H9 (cell line): ENCODE measurements at regions not wholly inside any gene's neighbourhood (a gene's known extent, or its start where the extent isn't known, plus 50 kb on each side); places are given as distances from the start of the nearest gene placed in this dataset.
A peak's percentile ranks its signal among the peaks of the same experiment; 100 is the strongest.

ENCODE experiments used
- DNase-seq: peaks from one replicate; pipeline ENCODE4 v3.0.0-alpha.2; 2017
- H2AFZ ChIP-seq: one replicate; pipeline ENCODE4 v1.6.1; 2013; ENCODE audit warnings: mild to moderate bottlenecking, low read length, control low read depth, moderate library complexity
- H2AK5ac ChIP-seq: 2 replicates; pipeline ENCODE4 v1.6.1; 2013; ENCODE audit warnings: low read length, control low read depth, mixed read lengths; ENCODE audit not compliant: insufficient read length
- H2BK120ac ChIP-seq: one replicate; pipeline ENCODE4 v1.6.1; 2013; ENCODE audit warnings: low read depth, mild to moderate bottlenecking, low read length, control low read depth, inconsistent platforms; ENCODE audit not compliant: poor library complexity, severe bottlenecking
- H2BK12ac ChIP-seq: 2 replicates; pipeline ENCODE4 v1.6.1; 2013; ENCODE audit warnings: low read length, control low read depth, mixed read lengths, low read depth; ENCODE audit not compliant: insufficient read length
- H2BK15ac ChIP-seq: 2 replicates; pipeline ENCODE4 v1.6.1; 2013; ENCODE audit warnings: low read depth, low read length, control low read depth
- H2BK20ac ChIP-seq: one replicate; pipeline ENCODE4 v1.6.1; 2013; ENCODE audit warnings: low read depth, mild to moderate bottlenecking, low read length, control low read depth, inconsistent platforms; ENCODE audit not compliant: poor library complexity, severe bottlenecking
- H2BK5ac ChIP-seq: 2 replicates; pipeline ENCODE4 v1.6.1; 2013; ENCODE audit warnings: low read length, control low read depth, mixed read lengths; ENCODE audit not compliant: insufficient read length
- H3K14ac ChIP-seq: 2 replicates; pipeline ENCODE4 v1.6.1; 2013; ENCODE audit warnings: low read length, control low read depth; ENCODE audit not compliant: insufficient read depth
- H3K18ac ChIP-seq: 2 replicates; pipeline ENCODE4 v1.6.1; 2013; ENCODE audit warnings: low read depth, mild to moderate bottlenecking, mixed read lengths, low read length, control low read depth; ENCODE audit not compliant: insufficient read length
- H3K23ac ChIP-seq: 2 replicates; pipeline ENCODE4 v1.6.1; 2013; ENCODE audit warnings: low read length, control low read depth, mixed read lengths, low read depth; ENCODE audit not compliant: insufficient read length
- H3K23me2 ChIP-seq: 2 replicates; pipeline ENCODE4 v1.6.1; 2013; ENCODE audit warnings: low read depth, mild to moderate bottlenecking, mixed read lengths, low read length, control low read depth; ENCODE audit not compliant: insufficient read length, poor library complexity, severe bottlenecking
- H3K27ac ChIP-seq: 2 replicates; pipeline ENCODE4 v1.5.1; 2013; ENCODE audit warnings: low read length, control low read depth, mixed read lengths, low read depth; ENCODE audit not compliant: insufficient read length
- H3K27me3 ChIP-seq: 2 replicates; pipeline ENCODE4 v1.6.1; 2013; ENCODE audit warnings: low read length, control low read depth, inconsistent platforms; ENCODE audit not compliant: insufficient read depth
- H3K4ac ChIP-seq: 2 replicates; pipeline ENCODE4 v1.6.1; 2013; ENCODE audit warnings: low read depth, mild to moderate bottlenecking, control low read depth, inconsistent platforms, low read length, moderate library complexity
- H3K4me1 ChIP-seq: 2 replicates; pipeline ENCODE4 v1.6.1; 2013; ENCODE audit warnings: low read length, control low read depth, inconsistent platforms; ENCODE audit not compliant: insufficient read depth
- H3K4me2 ChIP-seq: 2 replicates; pipeline ENCODE4 v1.6.1; 2013; ENCODE audit warnings: low read length, control low read depth, mixed read lengths; ENCODE audit not compliant: insufficient read length, insufficient read depth
- H3K56ac ChIP-seq: 2 replicates; pipeline ENCODE4 v1.6.1; 2013; ENCODE audit warnings: low read depth, mild to moderate bottlenecking, mixed read lengths, low read length, control low read depth; ENCODE audit not compliant: insufficient read length
- H3K79me1 ChIP-seq: 2 replicates; pipeline ENCODE4 v1.6.1; 2013; ENCODE audit warnings: low read depth, mild to moderate bottlenecking, moderate library complexity, low read length, control low read depth, inconsistent platforms; ENCODE audit not compliant: insufficient read depth, poor library complexity, severe bottlenecking
- H3K79me2 ChIP-seq: 2 replicates; pipeline ENCODE4 v1.6.1; 2013; ENCODE audit warnings: low read length, control low read depth, inconsistent platforms; ENCODE audit not compliant: insufficient read depth
- H3K9ac ChIP-seq: 2 replicates; pipeline ENCODE4 v1.6.1; 2013; ENCODE audit warnings: low read length, control low read depth, mixed read lengths; ENCODE audit not compliant: insufficient read length; ENCODE audit errors: extremely low read depth
- H3K9me3 ChIP-seq: one replicate; pipeline ENCODE4 v1.6.1; 2013; ENCODE audit warnings: low read depth, low read length, inconsistent platforms; ENCODE audit not compliant: control insufficient read depth
- H3T11ph ChIP-seq: one replicate; pipeline ENCODE4 v1.6.1; 2013; ENCODE audit warnings: mild to moderate bottlenecking, low read length, control low read depth, inconsistent platforms
- H4K20me1 ChIP-seq: one replicate; pipeline ENCODE4 v1.6.1; 2013; ENCODE audit not compliant: control insufficient read depth, insufficient read length, insufficient read depth
- H4K5ac ChIP-seq: 2 replicates; pipeline ENCODE4 v1.6.1; 2013; ENCODE audit warnings: low read depth, mild to moderate bottlenecking, mixed read lengths, low read length, control low read depth; ENCODE audit not compliant: insufficient read length
- H4K8ac ChIP-seq: replicated peaks from 2 replicates; pipeline ENCODE4 v1.6.1; 2013; ENCODE audit warnings: low read length, control low read depth, mixed read lengths, low read depth; ENCODE audit not compliant: insufficient read length
- H4K91ac ChIP-seq: 2 replicates; pipeline ENCODE4 v1.6.1; 2013; ENCODE audit warnings: low read depth, mild to moderate bottlenecking, moderate library complexity, mixed read lengths, low read length, control low read depth; ENCODE audit not compliant: insufficient read length
- H3K27ac Mint-ChIP-seq, 3 experiments: 2 replicates in 2 of 3; 3 replicates in 1 of 3; pipeline ENCODE4 v1.8.0; 2020 to 2021; ENCODE audit warnings: mixed read lengths in 3 of 3, mild to moderate bottlenecking in 1 of 3, moderate library complexity in 1 of 3
- H3K27me3 Mint-ChIP-seq: 2 replicates; pipeline ENCODE4 v1.8.0; 2021; ENCODE audit warnings: low read depth, mild to moderate bottlenecking, moderate library complexity, mixed read lengths
- H3K36me3 Mint-ChIP-seq, 3 experiments: 2 replicates in 2 of 3; 3 replicates in 1 of 3; pipeline ENCODE4 v1.8.0; 2020 to 2021; ENCODE audit warnings: low read depth in 3 of 3, mixed read lengths in 3 of 3; ENCODE audit not compliant: insufficient read depth in 1 of 3
- H3K4me1 Mint-ChIP-seq, 2 experiments: 2 replicates each; pipeline ENCODE4 v1.8.0; 2020; ENCODE audit warnings: mixed read lengths in 2 of 2
- H3K4me3 Mint-ChIP-seq, 2 experiments: 2 replicates in 1 of 2; 3 replicates in 1 of 2; pipeline ENCODE4 v1.8.0; 2020 to 2021; ENCODE audit warnings: mild to moderate bottlenecking in 2 of 2, mixed read lengths in 2 of 2, moderate library complexity in 1 of 2
- H3K9me3 Mint-ChIP-seq, 2 experiments: 2 replicates in 1 of 2; 3 replicates in 1 of 2; pipeline ENCODE4 v1.8.0; 2020; ENCODE audit warnings: mild to moderate bottlenecking in 2 of 2, mixed read lengths in 2 of 2, moderate library complexity in 1 of 2
- CTCF ChIP-seq: fragments of 200-600 bp; sonication (generic); conservative IDR thresholded peaks from 3 replicates; pipeline ENCODE4 v1.8.0; 2021; ENCODE audit warnings: antibody characterized with exemption, mild to moderate bottlenecking
- WGBS: extraction: QIAGEN DNeasy Blood & Tissue Kit; methylation state at CpG from one replicate; pipeline ENCODE4 v1.1.7; 2013; ENCODE audit warnings: missing lambda C conversion rate, low lambda C conversion rate, mixed read lengths; ENCODE audit not compliant: insufficient read length; ENCODE audit errors: extremely low coverage; 5-methylcytosine and 5-hydroxymethylcytosine counted together

- H2AFZ ChIP-seq = no peak overlapping the region
- H2BK120ac ChIP-seq = no peak overlapping the region
- H3K4ac ChIP-seq = no peak overlapping the region
- no peak overlapping the region for H4K91ac ChIP-seq
- H3K9me3 ChIP-seq = no peaks in the 10 kb centered on the region
- peaks cover 9 to 10% of the 10 kb centered on the region in 2 experiments; a peak in 4 of 5 replicates for H3K9me3 Mint-ChIP-seq
- no peaks in the 10 kb centered on the region for H3K79me1 ChIP-seq
- no peaks in the 10 kb centered on the region for H3K27me3 ChIP-seq
- H3K4me1 Mint-ChIP-seq = 0 out of 4 replicates have a peak, but pooled peaks cover 0 to 7% of the 10 kb centered on the region in 2 experiments
- no peaks in the 10 kb centered on the region for H3K23me2 ChIP-seq
- no peak for DNase-seq
- H3K27ac Mint-ChIP-seq = 0 out of 7 replicates have a peak overlapping the region, but pooled peaks of 1 of the 3 experiments have one; percentile 8
- H3K4me3 Mint-ChIP-seq = no peak overlapping the region
- H3K27ac ChIP-seq = no peak overlapping the region
- H3K27me3 Mint-ChIP-seq = peaks cover 1% of the 10 kb centered on the region; the same call in 1 of the 2 replicates
- no CpG with 5 or more reads among the region's 1 CpG for WGBS
- H3K23ac ChIP-seq = no peak overlapping the region
- no peak overlapping the region for H3T11ph ChIP-seq
- no peak overlapping the region for H2BK12ac ChIP-seq
- no peak overlapping the region for H3K56ac ChIP-seq
- no peak overlapping the region for H3K14ac ChIP-seq
- no peaks in the 10 kb centered on the region for H3K4me1 ChIP-seq
- no peak overlapping the region for H2BK15ac ChIP-seq
- H3K36me3 Mint-ChIP-seq = no peaks in the 10 kb centered on the region; a peak in 1 of 7 replicates
- TF ChIP-seq CTCF = no peak
- no peak overlapping the region for H3K18ac ChIP-seq
- H4K5ac ChIP-seq = no peak overlapping the region
- H2BK20ac ChIP-seq = no peak overlapping the region
- no peaks in the 10 kb centered on the region for H4K20me1 ChIP-seq
- H4K8ac ChIP-seq = no peak overlapping the region
- H3K9ac ChIP-seq = no peak overlapping the region
- no peak overlapping the region for H2AK5ac ChIP-seq
- H3K79me2 ChIP-seq = no peaks in the 10 kb centered on the region
- no peak overlapping the region for H2BK5ac ChIP-seq
- no peak overlapping the region for H3K4me2 ChIP-seq
These were observed 571.7 kb downstream of the KCTD16 start for GRCh38 chr5:144742361-144742760.
